HepG2 (cell line): ENCODE measurements at regions not wholly inside any gene's neighbourhood (a gene's known extent, or its start where the extent isn't known, plus 50 kb on each side); places are given as distances from the start of the nearest gene placed in this dataset.

Experiments
- EP300 ChIP-seq, 3 experiments: sonication (generic) in 1 of 3; formaldehyde crosslinking in 1 of 3; IDR thresholded peaks; 2 replicates each; pipeline versions ENCODE4 v1.5.1 to v1.6.1; 2011 to 2020; ENCODE audit warnings: low read depth in 2 of 3, low read length in 2 of 3, borderline replicate concordance in 1 of 3, improper control_type of control experiment in 1 of 3, mild to moderate bottlenecking in 1 of 3, missing genetic modification reagents in 1 of 3, moderate library complexity in 1 of 3
- GATA4 ChIP-seq: sonication (generic); IDR thresholded peaks from 2 replicates; pipeline ENCODE4 v1.6.1; 2016; ENCODE audit warnings: antibody characterized with exemption, low read depth, borderline replicate concordance
- MYC ChIP-seq: sonication (generic); formaldehyde crosslinking; IDR thresholded peaks from 2 replicates; pipeline ENCODE4 v1.9.0; 2021; ENCODE audit warnings: missing genetic modification reagents, borderline replicate concordance
- POGK ChIP-seq: sonication (generic); formaldehyde crosslinking; conservative IDR thresholded peaks from 2 replicates; pipeline ENCODE4 v1.8.0; 2022; ENCODE audit warnings: mild to moderate bottlenecking, moderate library complexity, missing genetic modification reagents
- ZBTB33 ChIP-seq: sonication (generic); formaldehyde crosslinking; IDR thresholded peaks from 2 replicates; pipeline ENCODE4 v1.4.0; 2020; ENCODE audit warnings: missing genetic modification reagents
- ZFAT ChIP-seq: sonication (generic); formaldehyde crosslinking; conservative IDR thresholded peaks from 2 replicates; pipeline ENCODE4 v1.8.1; 2023; ENCODE audit warnings: missing genetic modification reagents, inconsistent platforms
- ZFP62 ChIP-seq: sonication (generic); formaldehyde crosslinking; IDR thresholded peaks from 2 replicates; pipeline ENCODE4 v1.4.0; 2020; ENCODE audit warnings: missing genetic modification reagents
- ZNF780A ChIP-seq: sonication (generic); formaldehyde crosslinking; IDR thresholded peaks from 2 replicates; pipeline ENCODE4 v1.8.0; 2022; ENCODE audit warnings: mild to moderate bottlenecking, missing genetic modification reagents, moderate library complexity

GRCh38 chr14:83969998-83970397 lies 1559.9 kb upstream of the FLRT2 start:
- TF ChIP-seq ZNF780A (CRISPR knock-in tag) (no peak), MYC (no peak), EP300 (IDR thresholded peaks at IDR 0.05; ENCODE audit: low read depth in 2 of 2, low read length in 2 of 2) (no peak), EP300 (CRISPR knock-in tag; IDR thresholded peaks at IDR 0.05; ENCODE audit: borderline replicate concordance) (no peak), ZFAT (CRISPR knock-in tag) (no peak), ZFP62 (CRISPR knock-in tag) (no peak), POGK (CRISPR knock-in tag) (no peak), ZBTB33 (CRISPR knock-in tag) (no peak), GATA4 (no peak)
